A673 (cell line): ENCODE measurements at regions not wholly inside any gene's neighbourhood (a gene's known extent, or its start where the extent isn't known, plus 50 kb on each side); places are given as distances from the start of the nearest gene placed in this dataset.

Experiments
- CTCF ChIP-seq: fragments of 300-800, 200-600 bp; sonication (generic); conservative IDR thresholded peaks from 2 replicates; pipeline ENCODE4 v1.5.1; 2017; ENCODE audit warnings: low read depth, mild to moderate bottlenecking, antibody characterized with exemption, low read length, moderate library complexity, mixed read lengths
- EZH2 ChIP-seq: fragments of 200-600 bp; sonication (generic); IDR thresholded peaks from 2 replicates; pipeline ENCODE4 v1.6.1; 2017; ENCODE audit warnings: borderline replicate concordance, low read depth, mild to moderate bottlenecking, mixed read lengths, antibody characterized with exemption, low read length; ENCODE audit not compliant: poor library complexity, severe bottlenecking

GRCh38 chr3:78434801-78435200 lies 1333.0 kb downstream of the ROBO1 start:
- no peak for TF ChIP-seq CTCF
- TF ChIP-seq EZH2: no peak
